ENCODE measurements at regions not wholly inside any gene's neighbourhood (a gene's known extent, or its start where the extent isn't known, plus 50 kb on each side); places are given as distances from the start of the nearest gene placed in this dataset.

- DNase-seq (ENCODE audit: low spot score), result no peak
- TF ChIP-seq CTCF (IDR thresholded peaks at IDR 0.05; ENCODE audit: poor library complexity), result no peak
- TF ChIP-seq EZH2 (IDR thresholded peaks at IDR 0.05; ENCODE audit: borderline replicate concordance), result no peak
- no peak for TF ChIP-seq EZH2phosphoT487 (IDR thresholded peaks at IDR 0.05; ENCODE audit: low read depth, severe bottlenecking, unreplicated experiment)
- H3K27ac ChIP-seq, result no peak overlapping the region
- no peaks in the 10 kb centered on the region for H3K4me1 ChIP-seq (ENCODE audit: insufficient read depth)
- no peak overlapping the region for H3K4me2 ChIP-seq
- no peaks in the 10 kb centered on the region for H3K9me3 ChIP-seq (ENCODE audit: low read depth)
- no peaks in the 10 kb centered on the region for H4K20me1 ChIP-seq (ENCODE audit: insufficient read depth, poor library complexity, severe bottlenecking)
- no peaks in the 10 kb centered on the region for H3K9me2 ChIP-seq (replicated peaks; ENCODE audit: insufficient read depth)
- no peaks in the 10 kb centered on the region for H3K27me3 ChIP-seq
- no peaks in the 10 kb centered on the region for H3K36me3 ChIP-seq (replicated peaks; ENCODE audit: insufficient read depth, low read depth)
- no peak overlapping the region for H3K4me3 ChIP-seq
- 63% methylated on average over 5 of the region's 5 CpGs for WGBS (ENCODE audit: low lambda C conversion rate, missing lambda C conversion rate)
- no peaks in the 10 kb centered on the region for H3K79me2 ChIP-seq
- H2AFZ ChIP-seq, result no peak overlapping the region
These were observed 58.6 kb upstream of the TNR start for GRCh38 chr1:175801979-175802378.

- H3K4me2 ChIP-seq, result no peak overlapping the region
- no peaks in the 10 kb centered on the region for H3K79me2 ChIP-seq
- no peak overlapping the region for H3K27ac ChIP-seq
- H2AFZ ChIP-seq, result no peak overlapping the region
- no peak for DNase-seq (ENCODE audit: low spot score)
- TF ChIP-seq EZH2phosphoT487 (IDR thresholded peaks at IDR 0.05; ENCODE audit: low read depth, severe bottlenecking, unreplicated experiment) (no peak), EZH2 (IDR thresholded peaks at IDR 0.05; ENCODE audit: borderline replicate concordance) (no peak), CTCF (IDR thresholded peaks at IDR 0.05; ENCODE audit: poor library complexity) (no peak)
- no peaks in the 10 kb centered on the region for H3K9me3 ChIP-seq (ENCODE audit: low read depth)
- no peak overlapping the region for H3K4me3 ChIP-seq
- no peaks in the 10 kb centered on the region for H3K9me2 ChIP-seq (replicated peaks; ENCODE audit: insufficient read depth)
- no peaks in the 10 kb centered on the region for H4K20me1 ChIP-seq (ENCODE audit: insufficient read depth, poor library complexity, severe bottlenecking)
- H3K36me3 ChIP-seq (replicated peaks; ENCODE audit: insufficient read depth, low read depth), result no peaks in the 10 kb centered on the region
- no peaks in the 10 kb centered on the region for H3K27me3 ChIP-seq
- H3K4me1 ChIP-seq (ENCODE audit: insufficient read depth), result no peaks in the 10 kb centered on the region
These were observed 54.2 kb upstream of the TNR start for GRCh38 chr1:175797576-175797975.

- no peaks in the 10 kb centered on the region for H3K4me1 ChIP-seq (ENCODE audit: insufficient read depth)
- DNase-seq (ENCODE audit: low spot score), result no peak
- no peak overlapping the region for H3K4me2 ChIP-seq
- H3K27ac ChIP-seq, result no peak overlapping the region
- H3K79me2 ChIP-seq, result no peaks in the 10 kb centered on the region
- H3K27me3 ChIP-seq, result no peaks in the 10 kb centered on the region
- TF ChIP-seq EZH2phosphoT487 (IDR thresholded peaks at IDR 0.05; ENCODE audit: low read depth, severe bottlenecking, unreplicated experiment), result no peak
- no peak for TF ChIP-seq CTCF (IDR thresholded peaks at IDR 0.05; ENCODE audit: poor library complexity)
- TF ChIP-seq EZH2 (IDR thresholded peaks at IDR 0.05; ENCODE audit: borderline replicate concordance), result no peak
- no peaks in the 10 kb centered on the region for H3K9me2 ChIP-seq (replicated peaks; ENCODE audit: insufficient read depth)
- H2AFZ ChIP-seq, result no peak overlapping the region
- no peaks in the 10 kb centered on the region for H3K9me3 ChIP-seq (ENCODE audit: low read depth)
- H4K20me1 ChIP-seq (ENCODE audit: insufficient read depth, poor library complexity, severe bottlenecking), result no peaks in the 10 kb centered on the region
- no peaks in the 10 kb centered on the region for H3K36me3 ChIP-seq (replicated peaks; ENCODE audit: insufficient read depth, low read depth)
- H3K4me3 ChIP-seq, result no peak overlapping the region
These were observed 51.2 kb upstream of the TNR start for GRCh38 chr1:175794586-175794985.

- no peak overlapping the region for H3K4me3 ChIP-seq
- no peaks in the 10 kb centered on the region for H3K9me3 ChIP-seq (ENCODE audit: low read depth)
- no peak for TF ChIP-seq CTCF (IDR thresholded peaks at IDR 0.05; ENCODE audit: poor library complexity)
- TF ChIP-seq EZH2phosphoT487 (IDR thresholded peaks at IDR 0.05; ENCODE audit: low read depth, severe bottlenecking, unreplicated experiment), result no peak
- TF ChIP-seq EZH2 (IDR thresholded peaks at IDR 0.05; ENCODE audit: borderline replicate concordance), result no peak
- DNase-seq (ENCODE audit: low spot score), result no peak
- no peak overlapping the region for H3K4me2 ChIP-seq
- no peaks in the 10 kb centered on the region for H3K9me2 ChIP-seq (replicated peaks; ENCODE audit: insufficient read depth)
- H3K36me3 ChIP-seq (replicated peaks; ENCODE audit: insufficient read depth, low read depth), result no peaks in the 10 kb centered on the region
- H3K4me1 ChIP-seq (ENCODE audit: insufficient read depth), result no peaks in the 10 kb centered on the region
- H2AFZ ChIP-seq, result no peak overlapping the region
- no peaks in the 10 kb centered on the region for H3K79me2 ChIP-seq
- no peaks in the 10 kb centered on the region for H4K20me1 ChIP-seq (ENCODE audit: insufficient read depth, poor library complexity, severe bottlenecking)
- no peak overlapping the region for H3K27ac ChIP-seq
- H3K27me3 ChIP-seq, result no peaks in the 10 kb centered on the region
These were observed 50.2 kb upstream of the TNR start for GRCh38 chr1:175793617-175794016.

Measured in hepatocyte (in vitro differentiated cells).